Uterus (tissue), 3 donors: ENCODE measurements at regions not wholly inside any gene's neighbourhood (a gene's known extent, or its start where the extent isn't known, plus 50 kb on each side); places are given as distances from the start of the nearest gene placed in this dataset.

Experiments used
- DNase-seq, 2 donors: peaks; one replicate each; pipeline ENCODE4 v3.0.0-alpha.2; 2019 to 2020
- H3K27ac ChIP-seq, 2 donors: fragments of 200-600 bp; sonication (generic); 1 replicate in 1 of 2; 2 replicates in 1 of 2; pipeline ENCODE4 v1.5.1; 2016 to 2018
- H3K27me3 ChIP-seq, 2 donors: fragments of 200-600 bp; sonication (generic); one replicate each; pipeline ENCODE4 v1.5.1; 2018 to 2019; ENCODE audit warnings: control low read depth in 1 of 2
- H3K36me3 ChIP-seq, 2 donors: fragments of 200-600 bp; sonication (generic); one replicate each; pipeline ENCODE4 v1.5.1; 2019; ENCODE audit warnings: control low read depth in 1 of 2
- H3K4me1 ChIP-seq, 2 donors: fragments of 200-600 bp; sonication (generic); one replicate each; pipeline ENCODE4 v1.5.1; 2018 to 2019; ENCODE audit warnings: control low read depth in 1 of 2
- H3K4me3 ChIP-seq, 2 donors: fragments of 200-600 bp; sonication (generic); 1 replicate in 1 of 2; 2 replicates in 1 of 2; pipeline ENCODE4 v1.5.1; 2018 to 2019; ENCODE audit warnings: mild to moderate bottlenecking in 1 of 2
- H3K9me3 ChIP-seq, 2 donors: fragments of 200-600 bp; sonication (generic); one replicate each; pipeline ENCODE4 v1.5.1; 2019; ENCODE audit warnings: control low read depth in 1 of 2
- CTCF ChIP-seq, 4 experiments: fragments of 200-600 bp in 2 of 4; fragments of 450-650 bp in 2 of 4; sonication (generic) in 2 of 4; IDR thresholded peaks; one replicate each; pipeline ENCODE4 v1.5.1; 2016 to 2019; ENCODE audit warnings: antibody characterized with exemption in 4 of 4, mild to moderate bottlenecking in 2 of 4, moderate library complexity in 1 of 4
- POLR2A ChIP-seq, 2 donors: fragments of 450-650 bp; IDR thresholded peaks; one replicate each; pipeline ENCODE4 v1.6.1; 2016; ENCODE audit warnings: antibody characterized with exemption in 2 of 2, mild to moderate bottlenecking in 1 of 2, moderate library complexity in 1 of 2
- intact Hi-C: fragments of 100-400 bp; cut with DNase I; formaldehyde crosslinking; loops from one replicate; pipeline ENCODE4 v1.15.1; 2023; ENCODE audit warnings: low total_unique reads
- donor health status: DM: yes; HTN: yes; CAD: no.

DNA sequence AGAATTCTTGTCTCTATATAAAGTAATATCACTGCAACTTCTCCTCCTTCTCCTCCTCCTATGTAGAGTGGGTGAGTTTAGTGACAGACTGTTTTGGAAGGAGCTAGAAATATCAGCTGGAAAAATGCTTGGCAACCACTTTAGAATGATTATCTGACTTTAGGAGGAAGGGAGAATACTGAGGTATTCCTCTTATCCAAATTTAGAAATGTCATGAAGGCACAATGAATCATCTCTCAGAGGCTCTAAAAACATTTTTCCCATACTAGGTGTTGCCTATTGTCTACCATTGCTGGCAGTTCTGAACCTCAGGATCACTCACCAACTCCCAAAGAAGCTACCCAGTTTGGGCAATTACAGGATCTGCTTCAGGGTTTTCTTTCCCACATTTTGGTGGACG is 306.6 kb upstream of the ATP2B1 start:
- Histone ChIP-seq H3K27ac (no peak overlapping the region), H3K9me3 (no peaks in the 10 kb centered on the region), H3K27me3 (no peaks in the 10 kb centered on the region), H3K4me3 (no peak overlapping the region), H3K4me1 (no peaks in the 10 kb centered on the region), H3K36me3 (no peaks in the 10 kb centered on the region)
- no peak for TF ChIP-seq CTCF (IDR thresholded peaks at IDR 0.05)
- TF ChIP-seq POLR2A (IDR thresholded peaks at IDR 0.05) = no peak
- no peak for DNase-seq
- intact Hi-C loops = no loop called here

- H3K27ac ChIP-seq = no peak overlapping the region
- DNase-seq = no peak
- no peaks in the 10 kb centered on the region for H3K36me3 ChIP-seq
- no peak for TF ChIP-seq CTCF (IDR thresholded peaks at IDR 0.05)
- no peak for TF ChIP-seq POLR2A (IDR thresholded peaks at IDR 0.05)
- H3K4me1 ChIP-seq = no peaks in the 10 kb centered on the region
- no peaks in the 10 kb centered on the region for H3K27me3 ChIP-seq
- intact Hi-C loops = no loop called here
- H3K9me3 ChIP-seq = no peaks in the 10 kb centered on the region
- no peak overlapping the region for H3K4me3 ChIP-seq
Measured at GRCh38 chr12:90013409-90013808, 304.8 kb upstream of the ATP2B1 start.

DNA sequence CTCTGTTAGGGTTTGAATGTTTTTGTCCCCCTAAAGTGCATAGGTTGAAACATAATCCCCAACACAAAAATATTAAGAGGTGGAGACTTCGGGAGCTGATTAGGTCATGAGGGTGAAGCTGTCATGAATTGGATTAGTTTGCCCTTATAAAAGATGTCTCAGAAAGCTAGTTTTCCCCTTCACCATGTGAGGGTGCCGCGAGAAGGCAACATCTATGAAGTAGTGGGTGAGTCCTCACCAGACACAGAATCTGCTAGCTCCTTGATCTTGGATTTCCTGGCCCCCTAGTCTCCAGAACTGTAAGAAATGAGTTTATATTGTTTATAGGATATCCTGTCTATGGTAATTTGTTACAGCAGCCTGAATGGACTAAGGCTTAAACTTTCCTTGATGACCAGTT is 301.5 kb upstream of the ATP2B1 start:
- no peak for DNase-seq

GRCh38 chr12:90008277-90008676 is 299.6 kb upstream of the ATP2B1 start:
- no peak overlapping the region for H3K27ac ChIP-seq
- no peak for DNase-seq
- no peaks in the 10 kb centered on the region for H3K27me3 ChIP-seq
- TF ChIP-seq CTCF (IDR thresholded peaks at IDR 0.05) (no peak), POLR2A (IDR thresholded peaks at IDR 0.05) (no peak)
- H3K36me3 ChIP-seq = no peaks in the 10 kb centered on the region
- H3K9me3 ChIP-seq = no peaks in the 10 kb centered on the region
- H3K4me3 ChIP-seq = no peak overlapping the region
- no peaks in the 10 kb centered on the region for H3K4me1 ChIP-seq
- intact Hi-C loops = no loop called here

More for the DNA sequence above, 301.5 kb upstream of the ATP2B1 start:
- Histone ChIP-seq H3K27ac (no peak overlapping the region), H3K36me3 (no peaks in the 10 kb centered on the region), H3K4me1 (no peaks in the 10 kb centered on the region), H3K9me3 (no peaks in the 10 kb centered on the region), H3K27me3 (no peaks in the 10 kb centered on the region), H3K4me3 (no peak overlapping the region)
- intact Hi-C loops = no loop called here
- no peak for TF ChIP-seq CTCF (IDR thresholded peaks at IDR 0.05)
- TF ChIP-seq POLR2A (IDR thresholded peaks at IDR 0.05) = no peak

DNA sequence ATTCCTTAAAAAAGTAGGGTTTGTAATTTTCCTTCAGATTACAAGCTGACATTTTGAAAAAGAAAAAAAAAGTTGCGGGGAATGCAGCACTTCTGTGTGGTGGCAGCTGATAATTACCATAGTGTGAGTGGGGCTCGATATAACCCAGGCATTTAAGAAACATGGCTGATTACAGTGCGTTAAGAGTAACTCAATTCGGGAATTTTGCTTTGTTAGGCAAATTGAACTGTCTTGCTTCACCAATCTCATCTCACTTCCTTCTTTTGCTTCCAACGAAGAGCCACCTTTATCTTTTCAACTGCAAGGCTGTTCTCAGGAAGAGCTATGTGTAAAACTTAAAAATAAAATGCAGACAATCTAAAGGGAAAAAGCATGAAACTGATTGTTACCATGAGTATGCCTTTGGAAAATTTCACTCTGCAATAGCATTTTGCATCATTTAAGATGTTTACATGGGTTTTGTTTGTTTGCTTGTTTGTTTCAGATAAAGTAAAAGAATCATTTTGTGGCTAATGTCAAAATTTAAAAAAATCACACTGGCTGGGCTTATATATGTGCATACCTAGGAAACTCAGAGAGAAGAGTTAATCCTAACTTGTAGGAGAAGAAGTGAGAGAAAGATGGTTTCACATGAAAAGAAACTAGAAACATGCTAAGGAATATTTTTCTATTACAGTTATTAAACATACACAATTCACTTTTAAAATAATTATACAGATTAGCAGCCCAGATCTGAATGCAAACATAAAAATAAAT is 295.9 kb upstream of the ATP2B1 start:
- DNase-seq = no peak
- Histone ChIP-seq H3K9me3 (no peaks in the 10 kb centered on the region), H3K27me3 (no peaks in the 10 kb centered on the region), H3K4me3 (no peak overlapping the region), H3K27ac (no peak overlapping the region), H3K4me1 (no peaks in the 10 kb centered on the region), H3K36me3 (no peaks in the 10 kb centered on the region)
- intact Hi-C loops = no loop called here
- TF ChIP-seq CTCF (IDR thresholded peaks at IDR 0.05) = no peak
- no peak for TF ChIP-seq POLR2A (IDR thresholded peaks at IDR 0.05)
